ENCODE measurements at regions not wholly inside any gene's neighbourhood (a gene's known extent, or its start where the extent isn't known, plus 50 kb on each side); places are given as distances from the start of the nearest gene placed in this dataset.

DNA sequence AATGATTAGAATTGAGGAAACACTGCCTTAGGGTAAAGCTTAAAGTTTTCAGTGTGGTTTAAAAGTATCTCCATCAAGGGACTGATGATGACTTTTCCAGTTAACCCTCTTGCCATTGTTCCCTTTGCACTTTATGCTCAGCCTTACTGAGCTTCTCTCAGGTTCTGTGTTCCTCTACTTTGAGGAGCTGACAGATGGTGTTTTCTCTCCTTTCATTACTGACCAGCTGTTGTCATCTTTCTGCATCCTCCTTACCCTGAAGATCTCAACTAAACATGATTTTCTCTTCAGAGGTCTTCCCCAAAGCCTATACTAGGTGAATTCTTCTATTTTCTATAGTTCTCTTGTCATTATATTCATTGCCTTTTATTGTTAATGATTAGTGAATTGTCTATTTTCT, 475.6 kb upstream of the SYNCRIP start:
- TF ChIP-seq EZH2 (IDR thresholded peaks at IDR 0.05; ENCODE audit: low read length, missing control alignments) = no peak
- TF ChIP-seq CTCF (conservative IDR thresholded peaks at IDR 0.05 in 1 of 2, IDR thresholded peaks at IDR 0.05 in 1 of 2; ENCODE audit: low read depth in 1 of 2, low read length in 2 of 2) = no peak
- Histone ChIP-seq H3K9ac (ENCODE audit: insufficient read depth, low read length) (no peak overlapping the region), H3K27me3 (ENCODE audit: control insufficient read depth, insufficient read depth, low read length) (no peaks in the 10 kb centered on the region), H3K4me1 (ENCODE audit: control insufficient read depth, extremely low read depth, insufficient read depth, low read length) (no peaks in the 10 kb centered on the region), H3K79me2 (ENCODE audit: control insufficient read depth, insufficient read depth, low read length) (no peaks in the 10 kb centered on the region), H3K27ac (ENCODE audit: insufficient read depth, low read length) (no peak overlapping the region), H3K9me3 (ENCODE audit: control insufficient read depth, insufficient read depth, low read depth, low read length) (no peaks in the 10 kb centered on the region), H4K20me1 (ENCODE audit: control insufficient read depth, extremely low read depth, insufficient read depth, low read length) (no peaks in the 10 kb centered on the region), H3K4me3 (replicated peaks in 1 of 4; ENCODE audit: control extremely low read depth in 1 of 4, insufficient read depth in 1 of 4, low read depth in 3 of 4, low read length in 4 of 4) (no peak overlapping the region), H3K36me3 (ENCODE audit: control insufficient read depth, insufficient read depth, low read length) (no peaks in the 10 kb centered on the region), H3K4me2 (ENCODE audit: extremely low read depth, insufficient read depth, low read length) (no peak overlapping the region), H2AFZ (ENCODE audit: low read length) (no peak overlapping the region)
- DNase-seq (ENCODE audit: low read depth in 2 of 2) = no peak

DNA sequence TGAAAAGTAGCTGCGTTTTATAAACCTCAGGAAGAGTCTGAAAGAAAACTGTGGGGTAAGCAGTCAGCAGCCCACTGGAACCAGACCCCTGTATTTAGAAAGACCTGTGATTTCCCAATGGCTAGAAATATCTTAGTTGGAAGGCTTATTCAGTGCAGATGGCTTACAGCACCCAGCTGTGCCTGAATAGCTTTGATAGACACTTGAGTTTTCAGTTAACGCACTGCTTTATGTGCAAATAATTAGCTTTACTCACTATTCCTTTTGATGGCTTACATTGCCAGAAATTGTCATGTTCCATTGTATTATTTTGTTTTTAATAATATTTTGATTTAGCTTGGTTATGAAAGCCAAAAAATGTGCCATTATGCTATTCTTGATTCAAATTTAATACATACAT, 465.3 kb upstream of the SYNCRIP start:
- no peak overlapping the region for H3K4me2 ChIP-seq (ENCODE audit: extremely low read depth, insufficient read depth, low read length)
- no peaks in the 10 kb centered on the region for H3K79me2 ChIP-seq (ENCODE audit: control insufficient read depth, insufficient read depth, low read length)
- H3K9ac ChIP-seq (ENCODE audit: insufficient read depth, low read length) = no peak overlapping the region
- no peak overlapping the region for H2AFZ ChIP-seq (ENCODE audit: low read length)
- no peaks in the 10 kb centered on the region for H3K9me3 ChIP-seq (ENCODE audit: control insufficient read depth, insufficient read depth, low read depth, low read length)
- no peak for DNase-seq (ENCODE audit: low read depth in 2 of 2)
- TF ChIP-seq CTCF (conservative IDR thresholded peaks at IDR 0.05 in 1 of 2, IDR thresholded peaks at IDR 0.05 in 1 of 2; ENCODE audit: low read depth in 1 of 2, low read length in 2 of 2) = no peak
- no peak for TF ChIP-seq EZH2 (IDR thresholded peaks at IDR 0.05; ENCODE audit: low read length, missing control alignments)
- no peaks in the 10 kb centered on the region for H4K20me1 ChIP-seq (ENCODE audit: control insufficient read depth, extremely low read depth, insufficient read depth, low read length)
- no peak overlapping the region for H3K27ac ChIP-seq (ENCODE audit: insufficient read depth, low read length)
- no peaks in the 10 kb centered on the region for H3K4me1 ChIP-seq (ENCODE audit: control insufficient read depth, extremely low read depth, insufficient read depth, low read length)
- no peaks in the 10 kb centered on the region for H3K27me3 ChIP-seq (ENCODE audit: control insufficient read depth, insufficient read depth, low read length)
- H3K36me3 ChIP-seq (ENCODE audit: control insufficient read depth, insufficient read depth, low read length) = no peaks in the 10 kb centered on the region
- no peak overlapping the region for H3K4me3 ChIP-seq (replicated peaks in 1 of 4; ENCODE audit: control extremely low read depth in 1 of 4, insufficient read depth in 1 of 4, low read depth in 3 of 4, low read length in 4 of 4)

- no peak overlapping the region for H3K4me3 ChIP-seq (replicated peaks in 1 of 4; ENCODE audit: control extremely low read depth in 1 of 4, insufficient read depth in 1 of 4, low read depth in 3 of 4, low read length in 4 of 4)
- no peaks in the 10 kb centered on the region for H4K20me1 ChIP-seq (ENCODE audit: control insufficient read depth, extremely low read depth, insufficient read depth, low read length)
- no peak for DNase-seq (ENCODE audit: low read depth in 2 of 2)
- no peaks in the 10 kb centered on the region for H3K27me3 ChIP-seq (ENCODE audit: control insufficient read depth, insufficient read depth, low read length)
- H3K36me3 ChIP-seq (ENCODE audit: control insufficient read depth, insufficient read depth, low read length) = no peaks in the 10 kb centered on the region
- H3K79me2 ChIP-seq (ENCODE audit: control insufficient read depth, insufficient read depth, low read length) = no peaks in the 10 kb centered on the region
- H2AFZ ChIP-seq (ENCODE audit: low read length) = no peak overlapping the region
- no peak overlapping the region for H3K4me2 ChIP-seq (ENCODE audit: extremely low read depth, insufficient read depth, low read length)
- H3K27ac ChIP-seq (ENCODE audit: insufficient read depth, low read length) = no peak overlapping the region
- no peaks in the 10 kb centered on the region for H3K9me3 ChIP-seq (ENCODE audit: control insufficient read depth, insufficient read depth, low read depth, low read length)
- no peaks in the 10 kb centered on the region for H3K4me1 ChIP-seq (ENCODE audit: control insufficient read depth, extremely low read depth, insufficient read depth, low read length)
- TF ChIP-seq EZH2 (IDR thresholded peaks at IDR 0.05; ENCODE audit: low read length, missing control alignments) = no peak
- no peak for TF ChIP-seq CTCF (conservative IDR thresholded peaks at IDR 0.05 in 1 of 2, IDR thresholded peaks at IDR 0.05 in 1 of 2; ENCODE audit: low read depth in 1 of 2, low read length in 2 of 2)
- H3K9ac ChIP-seq (ENCODE audit: insufficient read depth, low read length) = no peak overlapping the region
These were observed 445.3 kb upstream of the SYNCRIP start for GRCh38 chr6:86087954-86088353.

Data from fibroblast of lung (primary cell).